CD4-positive, alpha-beta T cell treated with Interleukin-4 for 1 hour (primary cell): ENCODE measurements at regions not wholly inside any gene's neighbourhood (a gene's known extent, or its start where the extent isn't known, plus 50 kb on each side); places are given as distances from the start of the nearest gene placed in this dataset.
"Not testable (repeated sequence)": the region's sequence is repeated elsewhere in the genome, so short reads cannot be mapped to it uniquely, and the experiment has no call there.

Experiments used
- DNase-seq, 2 donors: peaks; one replicate each; pipeline ENCODE4 v3.0.0-alpha.2; 2020 to 2022

DNA sequence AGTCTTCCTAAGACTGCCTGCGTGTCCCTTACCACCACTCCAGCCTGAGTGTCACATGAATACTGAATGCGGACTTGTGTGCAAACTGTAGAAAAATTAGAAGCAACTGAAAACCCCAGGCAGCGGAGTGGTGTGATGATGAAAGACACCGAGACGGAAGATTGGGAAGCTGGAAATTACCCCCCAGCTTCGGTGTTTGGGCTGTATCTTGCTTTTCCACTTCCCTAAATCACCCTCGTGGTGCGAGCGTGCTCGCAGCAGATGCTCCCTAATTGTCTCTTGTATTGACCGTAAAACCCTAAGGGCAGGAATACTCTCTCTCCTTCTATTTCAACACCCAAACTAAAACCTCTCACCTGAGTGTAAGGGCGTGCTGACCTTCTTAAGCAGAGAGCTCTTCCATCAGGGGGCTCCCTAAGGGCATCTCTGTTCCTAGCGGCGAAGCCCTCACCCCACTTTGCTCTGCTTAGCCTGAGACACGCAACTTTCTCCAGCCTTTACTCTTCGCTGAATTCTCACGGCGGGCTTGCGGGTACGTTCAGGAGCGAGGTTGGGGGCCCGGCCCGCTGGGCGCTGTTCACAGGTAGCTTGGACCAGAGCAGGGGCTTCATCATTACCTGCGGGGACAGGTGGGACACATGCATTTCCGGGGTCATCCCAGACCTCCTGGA lies 62.4 kb downstream of the CRYBB2 start:
- DNase-seq, result no peak

- DNase-seq, result no peak
Observed at GRCh38 chr22:25282346-25282670, 62.9 kb downstream of the CRYBB2 start.

DNA sequence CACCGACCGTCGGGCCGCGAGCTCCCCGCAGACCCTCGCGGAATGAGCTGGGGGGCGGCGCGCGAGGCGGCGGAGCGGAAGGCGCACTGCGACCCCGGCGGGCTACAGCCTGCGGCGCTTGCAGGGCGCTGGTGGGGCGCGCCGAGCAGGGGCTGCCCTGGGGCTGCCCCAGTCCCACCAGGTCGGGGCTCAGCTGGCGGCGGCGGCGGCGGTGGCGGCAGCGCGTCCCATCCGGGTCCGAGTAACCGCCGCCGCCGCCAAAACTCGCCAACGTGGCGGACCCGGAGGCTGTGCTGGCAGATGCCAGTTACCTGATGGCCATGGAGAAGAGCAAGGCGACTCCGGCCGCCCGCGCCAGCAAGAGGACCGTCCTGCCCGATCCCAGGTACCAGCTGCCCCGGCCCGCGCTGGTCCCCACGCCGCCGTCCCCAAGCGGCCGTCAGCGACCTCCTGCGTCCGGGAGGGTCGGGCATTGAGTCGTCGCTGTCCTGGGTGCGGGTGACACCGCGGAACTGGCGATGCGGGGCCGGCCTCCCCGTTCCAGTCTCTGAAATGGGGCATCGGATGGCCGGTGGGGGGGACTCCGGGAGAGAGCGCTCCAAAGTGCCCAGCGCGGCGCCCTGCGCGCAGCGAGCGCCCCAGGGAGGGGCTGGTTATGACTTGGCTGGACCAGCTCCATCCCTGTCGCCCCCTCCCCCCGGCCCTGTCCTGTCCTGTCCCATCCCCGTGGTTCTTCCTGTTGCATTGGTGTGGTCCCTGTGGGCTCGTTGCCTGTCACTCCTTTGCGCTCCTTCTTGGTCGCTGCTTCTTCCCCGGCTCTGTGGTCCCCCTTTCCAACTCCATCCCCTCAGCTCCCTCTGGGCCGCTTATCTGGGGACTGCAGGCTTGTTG lies 63.5 kb downstream of the CRYBB2 start:
- no peak for DNase-seq

DNA sequence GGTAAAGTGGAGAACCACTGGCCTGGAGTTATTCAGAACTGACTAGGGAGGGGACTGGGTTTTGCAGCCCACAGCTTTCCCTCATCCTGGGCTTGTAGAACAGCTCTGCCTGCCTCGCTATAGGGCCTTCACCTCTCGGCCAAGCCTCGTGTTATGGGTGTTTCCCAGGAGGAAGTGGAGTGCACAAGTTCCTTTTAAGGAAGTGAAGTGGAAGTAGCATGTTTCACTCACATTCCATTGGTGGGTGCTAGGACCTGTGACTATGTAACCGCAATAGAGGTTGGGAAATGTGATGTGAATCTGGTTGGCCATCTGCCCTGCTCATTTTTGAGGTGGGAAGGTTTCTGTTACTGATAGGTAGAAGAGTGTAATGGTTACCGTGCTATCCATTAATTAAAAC lies 69.0 kb downstream of the CRYBB2 start:
- not testable (repeated sequence) for DNase-seq

DNA sequence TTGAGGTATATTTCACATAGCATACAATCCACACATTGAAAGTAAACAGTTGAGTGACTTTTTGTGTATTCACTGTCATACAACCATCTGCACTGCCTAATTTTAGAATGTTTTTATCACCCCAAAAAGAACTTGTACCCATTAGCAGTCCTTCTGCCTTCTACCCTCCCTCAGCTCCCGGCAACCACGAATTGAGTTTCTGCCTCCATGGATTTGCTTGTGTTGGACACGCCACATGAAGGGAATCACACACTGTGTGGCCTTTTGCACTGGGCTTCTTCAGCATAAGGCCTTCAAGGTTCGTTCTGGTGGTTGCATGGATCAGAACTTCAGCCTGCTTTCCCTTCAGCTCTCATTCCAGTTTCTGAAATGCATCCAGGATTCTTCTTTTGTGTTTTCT lies 82.5 kb downstream of the CRYBB2 start:
- not testable (repeated sequence) for DNase-seq

DNA sequence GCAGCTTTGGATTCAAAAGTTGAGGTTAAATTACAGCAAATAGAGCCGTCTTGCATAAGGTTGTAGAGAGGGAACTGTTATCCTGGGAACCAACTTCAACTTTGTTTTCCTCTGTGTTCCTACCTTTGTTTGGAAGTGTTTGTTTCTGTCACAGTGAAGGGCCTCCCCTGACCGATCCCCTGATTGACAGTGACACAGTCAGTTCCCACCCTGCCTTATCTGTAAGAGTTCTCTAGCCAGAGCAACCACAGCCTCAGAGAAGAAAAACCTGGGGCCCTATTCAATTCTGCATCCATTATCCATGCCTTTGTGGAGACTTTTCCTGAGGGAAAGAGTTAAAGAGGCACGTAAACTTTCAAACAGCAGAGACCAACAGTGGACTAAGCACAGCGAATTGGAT lies 90.1 kb downstream of the CRYBB2 start:
- not testable (repeated sequence) for DNase-seq

DNA sequence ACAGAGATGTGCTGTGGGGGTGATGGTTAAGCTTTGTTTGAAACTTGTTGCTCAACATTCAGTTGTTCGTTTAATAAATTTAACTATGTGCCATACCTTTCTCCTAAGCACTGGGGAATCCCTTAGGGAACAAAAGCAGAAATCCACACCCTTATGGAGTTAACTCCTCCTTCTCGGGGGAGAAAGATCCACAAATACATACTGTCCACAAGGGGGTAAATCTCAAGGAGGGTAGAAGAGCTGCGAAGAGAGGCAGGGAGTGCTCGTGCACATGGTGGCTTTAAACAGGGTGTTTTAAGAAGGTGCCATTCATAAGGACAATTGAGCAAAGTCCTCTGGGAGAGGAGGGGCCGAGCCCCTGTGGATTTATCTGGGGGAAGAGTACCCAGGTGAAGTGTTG lies 92.5 kb downstream of the CRYBB2 start:
- DNase-seq, result not testable (repeated sequence)

- DNase-seq, result no peak
Observed at GRCh38 chr22:25318081-25318823, 98.8 kb downstream of the CRYBB2 start.

- DNase-seq, result no peak
Observed at GRCh38 chr22:25327018-25327755, 107.7 kb downstream of the CRYBB2 start.

GRCh38 chr22:25331050-25331449 lies 111.6 kb downstream of the CRYBB2 start:
- DNase-seq, result no peak

GRCh38 chr22:25331911-25332310 lies 112.5 kb downstream of the CRYBB2 start:
- not testable (repeated sequence) for DNase-seq

- no peak for DNase-seq
Observed at GRCh38 chr22:25332386-25332785, 112.9 kb downstream of the CRYBB2 start.

- peak; percentile 31 to 33 for DNase-seq
Observed at GRCh38 chr22:25334162-25334490, 114.7 kb downstream of the CRYBB2 start.

DNA sequence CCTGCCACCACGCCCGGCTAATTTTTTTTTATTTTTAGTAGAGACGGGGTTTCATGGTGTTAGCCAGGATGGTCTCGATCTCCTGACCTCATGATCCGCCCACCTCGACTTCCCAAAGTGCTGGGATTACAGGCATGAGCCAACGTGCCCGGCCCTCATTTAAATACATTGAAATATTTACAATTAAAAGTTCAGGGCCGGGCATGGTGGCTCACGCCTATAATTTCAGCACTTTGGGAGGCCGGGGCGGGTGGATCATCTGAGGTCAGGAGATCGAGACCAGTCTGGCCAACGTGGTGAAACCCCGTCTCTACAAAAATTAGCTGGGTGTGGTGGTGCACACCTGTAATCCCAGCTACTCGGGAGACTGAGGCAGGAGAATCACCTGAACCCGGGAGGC lies 115.2 kb downstream of the CRYBB2 start:
- not testable (repeated sequence) for DNase-seq

DNA sequence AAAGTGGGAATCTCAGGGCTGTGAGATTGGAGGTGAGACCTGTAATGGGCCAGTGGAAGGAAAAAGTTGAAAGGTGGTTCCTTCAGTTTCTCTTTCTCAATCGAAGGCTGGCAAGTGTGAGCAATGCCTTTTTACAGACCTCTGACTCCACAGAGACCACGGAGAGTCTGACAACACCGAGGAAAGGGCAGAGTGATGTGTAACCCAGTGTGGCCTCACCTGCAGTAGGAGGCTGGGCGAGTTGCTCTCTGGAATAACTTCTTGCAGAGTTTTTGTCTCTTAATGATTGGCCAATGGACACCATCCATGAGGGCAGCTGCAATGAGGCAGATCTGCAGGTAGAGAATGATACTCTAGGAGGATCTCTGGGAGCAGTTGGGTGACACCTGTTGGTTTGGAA lies 115.8 kb downstream of the CRYBB2 start:
- DNase-seq, result not testable (repeated sequence)

DNA sequence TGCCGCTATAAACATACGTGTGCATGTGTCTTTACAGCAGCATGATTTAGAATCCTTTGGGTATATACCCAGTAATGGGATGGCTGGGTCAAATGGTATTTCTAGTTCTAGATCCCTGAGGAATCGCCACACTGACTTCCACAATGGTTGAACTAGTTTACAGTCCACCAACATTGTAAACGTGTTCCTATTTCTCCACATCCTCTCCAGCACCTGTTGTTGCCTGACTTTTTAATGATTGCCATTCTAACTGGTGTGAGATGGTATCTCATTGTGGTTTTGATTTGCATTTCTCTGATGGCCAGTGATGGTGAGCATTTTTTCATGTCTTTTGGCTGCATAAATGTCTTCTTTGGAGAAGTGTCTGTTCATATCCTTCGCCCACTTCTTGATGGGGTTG lies 121.1 kb downstream of the CRYBB2 start:
- DNase-seq, result not testable (repeated sequence)

DNA sequence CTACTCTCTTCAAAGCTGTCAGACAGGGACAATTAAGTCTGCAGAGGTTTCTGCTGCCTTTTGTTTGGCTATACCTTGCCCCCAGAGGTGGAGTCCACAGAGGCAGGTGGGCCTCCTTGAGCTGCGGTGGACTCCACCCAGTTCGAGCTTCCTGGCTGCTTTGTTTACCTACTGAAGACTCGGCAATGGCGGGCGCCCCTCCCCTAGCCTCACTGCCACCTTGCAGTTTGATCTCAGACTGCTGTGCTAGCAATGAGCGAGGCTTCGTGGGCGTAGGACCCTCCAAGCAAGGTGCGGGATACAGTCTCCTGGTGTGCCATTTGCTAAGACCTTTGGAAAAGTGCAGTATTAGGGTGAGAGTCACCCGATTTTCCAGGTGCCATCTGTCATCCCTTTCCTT lies 124.9 kb downstream of the CRYBB2 start:
- DNase-seq, result not testable (repeated sequence)

DNA sequence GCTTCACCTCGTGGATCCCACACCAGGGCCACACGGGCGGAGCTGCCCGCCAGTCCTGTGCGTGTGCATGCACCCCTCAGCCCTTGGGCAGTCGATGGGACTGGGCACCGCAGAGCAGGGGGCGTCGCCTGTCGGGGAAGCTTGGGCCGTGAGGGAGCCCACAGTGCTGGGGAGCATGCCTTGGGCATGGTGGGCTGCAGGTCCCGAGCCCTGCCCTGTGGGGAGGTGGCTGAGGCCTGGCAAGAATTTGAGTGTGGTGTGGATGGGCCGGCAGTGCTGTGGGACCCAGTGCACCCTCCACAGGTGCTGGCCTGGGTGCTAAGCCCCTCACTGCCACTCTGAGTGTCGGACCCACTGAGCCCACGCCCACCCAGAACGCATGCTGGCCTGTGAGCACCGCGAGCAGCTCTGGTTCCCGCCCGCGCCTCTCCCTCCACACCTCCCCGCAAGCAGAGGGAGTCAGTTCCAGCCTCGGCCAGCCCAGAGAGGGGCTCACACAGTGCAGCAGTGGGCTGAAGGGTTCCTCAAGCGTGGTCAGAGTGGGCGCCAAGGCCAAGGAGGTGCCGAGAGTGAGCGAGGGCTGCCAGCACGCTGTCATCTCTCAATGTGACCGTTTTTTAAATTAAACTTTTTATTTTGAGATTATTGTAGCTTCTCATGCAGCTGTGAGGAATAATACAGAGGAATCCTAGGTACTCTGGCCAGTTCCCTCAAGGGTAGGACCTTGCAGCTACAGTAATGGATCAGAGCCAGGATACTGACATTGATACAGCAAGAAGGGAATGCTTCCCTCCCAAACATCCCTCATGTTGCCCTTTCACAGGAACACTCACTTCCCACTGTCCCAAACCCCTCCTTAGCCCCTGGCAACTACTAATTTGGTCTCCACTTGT lies 127.7 kb downstream of the CRYBB2 start:
- no peak for DNase-seq

- DNase-seq, result no peak
Observed at GRCh38 chr22:25347752-25348102, 128.3 kb downstream of the CRYBB2 start.

- no peak for DNase-seq
Observed at GRCh38 chr22:25348391-25348790, 129.0 kb downstream of the CRYBB2 start.

DNA sequence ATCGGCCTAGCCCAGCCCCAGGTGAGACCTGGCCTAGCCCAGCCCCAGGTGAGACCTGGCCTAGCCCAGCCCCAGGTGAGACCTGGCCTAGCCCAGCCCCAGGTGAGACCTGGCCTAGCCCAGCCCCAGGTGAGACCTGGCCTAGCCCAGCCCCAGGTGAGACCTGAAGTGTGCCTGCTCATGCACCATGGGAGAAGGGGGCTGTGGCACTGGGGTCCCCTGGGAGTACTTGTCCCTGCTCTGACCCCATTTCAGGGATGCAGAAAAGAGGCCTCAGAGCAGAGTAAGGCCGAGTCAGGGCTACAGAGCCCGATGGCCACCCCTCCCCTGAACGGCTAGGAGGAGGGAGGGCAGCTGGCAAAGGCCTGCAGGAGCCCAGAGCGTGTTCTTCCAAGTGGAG lies 129.6 kb downstream of the CRYBB2 start:
- DNase-seq, result not testable (repeated sequence)

DNA sequence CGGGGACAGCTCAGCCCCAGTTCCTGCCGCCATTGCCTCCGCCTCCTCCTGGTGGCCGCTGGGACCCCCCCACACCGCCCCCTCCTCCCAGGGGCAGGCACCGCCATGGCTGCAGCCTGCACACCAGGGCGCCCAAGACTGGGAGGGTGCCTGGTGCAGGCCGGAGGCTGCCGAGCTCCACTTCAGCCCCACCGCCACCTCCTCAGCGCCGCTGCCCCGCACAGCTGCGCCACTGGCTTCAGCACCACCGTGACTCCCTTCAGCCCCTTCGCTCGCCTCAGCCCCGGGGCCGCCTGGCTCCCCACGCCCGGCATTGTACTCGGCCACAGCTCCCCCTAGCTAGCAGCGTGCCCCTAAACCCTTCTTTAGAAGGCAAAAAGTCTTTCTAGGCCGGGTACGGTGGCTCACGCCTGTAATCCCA lies 131.1 kb downstream of the CRYBB2 start:
- DNase-seq, result no peak
